ENCODE measurements at regions not wholly inside any gene's neighbourhood (a gene's known extent, or its start where the extent isn't known, plus 50 kb on each side); places are given as distances from the start of the nearest gene placed in this dataset.

DNA sequence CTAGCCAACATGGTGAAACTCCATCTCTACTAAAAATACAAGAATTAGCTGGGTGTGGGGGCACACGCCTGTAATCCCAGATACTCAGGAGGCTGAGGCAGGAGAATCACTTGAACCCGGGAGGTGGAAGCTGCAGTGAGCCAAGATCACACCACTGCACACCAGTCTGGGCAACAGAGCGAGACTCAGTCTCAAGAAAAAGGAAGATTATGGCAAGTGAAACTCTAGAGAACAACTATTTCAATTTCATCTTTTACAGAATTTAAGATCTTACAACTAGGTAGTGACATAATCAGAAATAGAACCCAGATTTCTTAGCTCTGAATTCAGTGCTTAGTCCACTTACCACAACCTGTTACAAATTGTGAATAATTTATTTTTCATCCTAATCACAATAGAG is 108.8 kb upstream of the MAP3K1 start:
- TF ChIP-seq TAF1 (IDR thresholded peaks at IDR 0.05; ENCODE audit: borderline replicate concordance, insufficient read depth, low read length) (no peak), SIN3A (IDR thresholded peaks at IDR 0.05; ENCODE audit: borderline replicate concordance, insufficient read depth, low read length) (no peak)

Data from PFSK-1 (cell line).